ENCODE measurements at regions not wholly inside any gene's neighbourhood (a gene's known extent, or its start where the extent isn't known, plus 50 kb on each side); places are given as distances from the start of the nearest gene placed in this dataset.

DNA sequence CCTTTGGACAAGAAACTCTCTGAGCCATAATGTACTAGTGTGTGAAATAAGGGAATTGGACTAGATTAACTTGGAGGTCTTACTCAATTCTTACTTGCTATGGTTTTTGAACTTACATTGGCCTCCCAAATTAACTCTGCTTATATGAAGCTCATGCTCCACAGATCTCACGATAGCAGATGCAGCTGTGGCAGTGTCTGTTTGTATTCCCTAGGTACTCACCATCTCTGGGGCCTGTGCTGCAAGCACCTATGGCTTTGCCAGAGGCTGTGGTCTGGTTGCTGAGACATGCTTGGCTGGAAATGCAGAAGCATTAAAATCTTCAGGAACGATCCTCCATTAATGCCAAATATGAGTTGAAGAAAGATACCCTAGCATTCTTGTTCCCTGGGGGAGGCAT lies 112.8 kb downstream of the MSL3 start:
- H3K27ac ChIP-seq (ENCODE audit: low read length in 2 of 2): no peak overlapping the region
- H3K27me3 ChIP-seq (replicated peaks in 1 of 4; ENCODE audit: control extremely low read depth in 1 of 4, control insufficient read depth in 3 of 4, insufficient read depth in 4 of 4, low read length in 3 of 4): no peaks in the 10 kb centered on the region
- Mint-ChIP-seq H3K4me1 (no peaks in the 10 kb centered on the region), H3K4me3 (no peak overlapping the region), H3K9me3 (ENCODE audit: insufficient read depth) (no peaks in the 10 kb centered on the region), H3K27ac (no peak overlapping the region), H3K27me3 (no peaks in the 10 kb centered on the region)
- ChIA-PET CTCF (no interaction called here), POLR2A (no interaction called here)
- intact Hi-C loops (cut with micrococcal nuclease): no loop called here
- TF ChIP-seq, protein P1, sequence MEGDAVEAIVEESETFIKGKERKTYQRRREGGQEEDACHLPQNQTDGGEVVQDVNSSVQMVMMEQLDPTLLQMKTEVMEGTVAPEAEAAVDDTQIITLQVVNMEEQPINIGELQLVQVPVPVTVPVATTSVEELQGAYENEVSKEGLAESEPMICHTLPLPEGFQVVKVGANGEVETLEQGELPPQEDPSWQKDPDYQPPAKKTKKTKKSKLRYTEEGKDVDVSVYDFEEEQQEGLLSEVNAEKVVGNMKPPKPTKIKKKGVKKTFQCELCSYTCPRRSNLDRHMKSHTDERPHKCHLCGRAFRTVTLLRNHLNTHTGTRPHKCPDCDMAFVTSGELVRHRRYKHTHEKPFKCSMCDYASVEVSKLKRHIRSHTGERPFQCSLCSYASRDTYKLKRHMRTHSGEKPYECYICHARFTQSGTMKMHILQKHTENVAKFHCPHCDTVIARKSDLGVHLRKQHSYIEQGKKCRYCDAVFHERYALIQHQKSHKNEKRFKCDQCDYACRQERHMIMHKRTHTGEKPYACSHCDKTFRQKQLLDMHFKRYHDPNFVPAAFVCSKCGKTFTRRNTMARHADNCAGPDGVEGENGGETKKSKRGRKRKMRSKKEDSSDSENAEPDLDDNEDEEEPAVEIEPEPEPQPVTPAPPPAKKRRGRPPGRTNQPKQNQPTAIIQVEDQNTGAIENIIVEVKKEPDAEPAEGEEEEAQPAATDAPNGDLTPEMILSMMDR (IDR thresholded peaks at IDR 0.05): no peak
- TF ChIP-seq EZH2 (IDR thresholded peaks at IDR 0.05; ENCODE audit: borderline replicate concordance, insufficient read depth, low read depth, low read length, poor library complexity, severe bottlenecking): no peak
- H3K36me3 ChIP-seq (replicated peaks in 1 of 2; ENCODE audit: control extremely low read depth in 1 of 2, control insufficient read depth in 1 of 2, extremely low read depth in 1 of 2, insufficient read depth in 2 of 2, low read length in 1 of 2): no peaks in the 10 kb centered on the region
- WGBS (ENCODE audit: insufficient coverage): no CpG with 5 or more reads among the region's 2 CpGs
- H3K79me2 ChIP-seq (ENCODE audit: control insufficient read depth, insufficient read depth, low read length): no peaks in the 10 kb centered on the region
- no peaks in the 10 kb centered on the region for H3K4me1 ChIP-seq (ENCODE audit: control insufficient read depth in 2 of 2, insufficient read depth in 2 of 2, low read length in 2 of 2)
- H3K9ac ChIP-seq (ENCODE audit: low read length): no peak overlapping the region
- H4K20me1 ChIP-seq (ENCODE audit: control insufficient read depth, insufficient read depth, low read length, poor library complexity, severe bottlenecking): no peaks in the 10 kb centered on the region
- no peaks in the 10 kb centered on the region for H3K9me3 ChIP-seq (ENCODE audit: control extremely low read depth in 1 of 3, control insufficient read depth in 2 of 3, insufficient read depth in 1 of 3, low read length in 2 of 3)
- H2AFZ ChIP-seq (ENCODE audit: insufficient read depth, low read depth, low read length, poor library complexity, severe bottlenecking): no peak overlapping the region
- DNase-seq (no peak), ATAC-seq (ENCODE audit: low read depth) (no peak)
- no peak overlapping the region for H3K4me3 ChIP-seq (ENCODE audit: control extremely low read depth in 1 of 5, extremely low read depth in 1 of 5, insufficient read depth in 1 of 5, low read depth in 2 of 5, low read length in 4 of 5)
- no peak overlapping the region for H3K4me2 ChIP-seq (replicated peaks; ENCODE audit: low read depth, low read length, poor library complexity, severe bottlenecking)

GRCh38 chrX:11881485-11882170 lies 123.6 kb downstream of the MSL3 start:
- H3K27ac Mint-ChIP-seq: no peak overlapping the region
- no peaks in the 10 kb centered on the region for H4K20me1 ChIP-seq (ENCODE audit: control insufficient read depth, insufficient read depth, low read length, poor library complexity, severe bottlenecking)
- peaks cover 3% of the 10 kb centered on the region for H3K27me3 Mint-ChIP-seq
- no peaks in the 10 kb centered on the region for H3K79me2 ChIP-seq (ENCODE audit: control insufficient read depth, insufficient read depth, low read length)
- H3K4me1 ChIP-seq (ENCODE audit: control insufficient read depth in 2 of 2, insufficient read depth in 2 of 2, low read length in 2 of 2): no peaks in the 10 kb centered on the region
- H3K4me3 ChIP-seq (ENCODE audit: control extremely low read depth in 1 of 5, extremely low read depth in 1 of 5, insufficient read depth in 1 of 5, low read depth in 2 of 5, low read length in 4 of 5): no peak overlapping the region
- no peaks in the 10 kb centered on the region for H3K27me3 ChIP-seq (replicated peaks in 1 of 4; ENCODE audit: control extremely low read depth in 1 of 4, control insufficient read depth in 3 of 4, insufficient read depth in 4 of 4, low read length in 3 of 4)
- no peak overlapping the region for H3K27ac ChIP-seq (ENCODE audit: low read length in 2 of 2)
- ChIA-PET POLR2A (no interaction called here), CTCF (no interaction called here)
- H2AFZ ChIP-seq (ENCODE audit: insufficient read depth, low read depth, low read length, poor library complexity, severe bottlenecking): no peak overlapping the region
- H3K36me3 ChIP-seq (replicated peaks in 1 of 2; ENCODE audit: control extremely low read depth in 1 of 2, control insufficient read depth in 1 of 2, extremely low read depth in 1 of 2, insufficient read depth in 2 of 2, low read length in 1 of 2): no peaks in the 10 kb centered on the region
- H3K4me3 Mint-ChIP-seq: no peak overlapping the region
- H3K9me3 Mint-ChIP-seq (ENCODE audit: insufficient read depth): no peaks in the 10 kb centered on the region
- no peak overlapping the region for H3K4me2 ChIP-seq (replicated peaks; ENCODE audit: low read depth, low read length, poor library complexity, severe bottlenecking)
- 100% methylated on average over 1 of the region's 4 CpGs for WGBS (ENCODE audit: insufficient coverage)
- TF ChIP-seq, protein P1 (IDR thresholded peaks at IDR 0.05): no peak
- no peak for TF ChIP-seq EZH2 (IDR thresholded peaks at IDR 0.05; ENCODE audit: borderline replicate concordance, insufficient read depth, low read depth, low read length, poor library complexity, severe bottlenecking)
- no peak for DNase-seq
- intact Hi-C loops (cut with micrococcal nuclease): no loop called here
- no peak overlapping the region for H3K9ac ChIP-seq (ENCODE audit: low read length)
- H3K9me3 ChIP-seq (ENCODE audit: control extremely low read depth in 1 of 3, control insufficient read depth in 2 of 3, insufficient read depth in 1 of 3, low read length in 2 of 3): no peaks in the 10 kb centered on the region
- H3K4me1 Mint-ChIP-seq: no peaks in the 10 kb centered on the region
- ATAC-seq (ENCODE audit: low read depth): no peak
